ENCODE measurements at regions not wholly inside any gene's neighbourhood (a gene's known extent, or its start where the extent isn't known, plus 50 kb on each side); places are given as distances from the start of the nearest gene placed in this dataset.
"Not testable (repeated sequence)": the region's sequence is repeated elsewhere in the genome, so short reads cannot be mapped to it uniquely, and the experiment has no call there.

GRCh38 chr7:124101173-124101768 lies 68.4 kb upstream of the TMEM229A start:
- DNase-seq = no peak

DNA sequence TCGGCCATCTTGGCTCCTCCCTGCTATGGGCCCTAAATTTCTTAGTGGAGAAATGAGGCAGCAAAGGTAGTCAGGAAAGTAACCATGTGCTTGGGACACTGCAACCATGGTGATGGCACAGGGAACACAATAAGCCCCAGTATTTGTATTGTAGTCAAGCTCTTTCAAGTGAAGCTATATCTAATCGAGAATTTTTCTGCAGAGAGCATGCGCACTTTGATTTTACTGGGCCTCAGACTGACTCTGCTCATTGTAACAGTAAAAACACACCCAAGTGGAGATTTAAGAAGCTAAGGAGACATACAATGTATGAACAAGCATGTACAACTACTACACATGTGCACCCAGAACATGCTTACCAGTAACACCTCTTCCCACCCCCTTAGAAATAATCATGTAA lies 67.3 kb upstream of the TMEM229A start:
- DNase-seq = no peak

DNA sequence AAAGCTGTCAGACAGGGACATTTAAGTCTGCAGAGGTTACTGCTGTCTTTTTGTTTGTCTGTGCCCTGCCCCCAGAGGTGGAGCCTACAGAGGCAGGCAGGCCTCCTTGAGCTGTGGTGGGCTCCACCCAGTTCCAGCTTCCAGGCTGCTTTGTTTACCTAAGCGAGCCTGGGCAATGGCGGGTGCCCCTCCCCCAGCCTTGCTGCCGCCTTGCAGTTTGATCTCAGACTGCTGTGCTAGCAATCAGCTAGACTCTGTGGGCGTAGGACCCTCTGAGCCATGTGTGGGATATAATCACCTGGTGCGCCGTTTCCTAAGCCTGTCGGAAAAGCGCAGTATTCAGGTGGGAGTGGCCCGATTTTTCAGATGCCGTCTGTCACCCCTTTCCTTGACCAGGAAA lies 66.7 kb upstream of the TMEM229A start:
- not testable (repeated sequence) for DNase-seq

DNA sequence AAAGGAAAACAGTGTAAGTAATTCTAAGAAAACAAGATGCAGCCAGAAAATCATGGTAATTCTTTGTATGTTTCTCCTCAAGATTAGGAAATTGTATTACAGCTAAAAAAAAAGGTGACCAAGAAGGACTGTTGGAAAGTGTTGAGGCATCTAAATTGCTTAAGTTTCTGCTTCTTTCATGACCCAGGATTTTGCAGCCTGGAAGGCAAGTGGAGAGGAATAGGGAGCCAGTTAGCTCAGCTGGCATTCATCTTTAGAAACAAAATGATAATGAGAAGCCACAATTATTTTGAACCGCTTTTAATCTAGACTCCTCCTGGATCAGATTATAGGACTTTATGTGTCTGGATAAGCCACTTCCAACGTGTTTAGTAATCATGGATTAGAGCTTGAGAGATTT lies 56.8 kb upstream of the TMEM229A start:
- DNase-seq = no peak

DNA sequence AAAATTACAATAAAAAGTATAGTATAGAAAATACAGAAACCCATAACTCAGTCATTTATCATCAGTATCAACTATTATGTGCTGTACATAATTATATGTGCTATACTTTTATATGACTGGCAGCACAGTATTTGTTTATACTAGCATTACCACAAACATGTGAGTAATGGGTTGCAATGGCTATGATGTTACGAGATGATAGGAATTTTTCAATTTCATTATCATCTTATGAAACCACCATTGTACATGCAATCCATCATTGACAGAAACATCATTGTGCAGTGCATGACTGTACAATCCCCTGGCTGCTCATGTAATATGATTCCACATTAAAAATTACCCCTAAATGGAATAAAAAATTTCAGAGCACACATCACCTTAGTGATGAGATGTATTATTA lies 55.7 kb upstream of the TMEM229A start:
- DNase-seq = no peak

DNA sequence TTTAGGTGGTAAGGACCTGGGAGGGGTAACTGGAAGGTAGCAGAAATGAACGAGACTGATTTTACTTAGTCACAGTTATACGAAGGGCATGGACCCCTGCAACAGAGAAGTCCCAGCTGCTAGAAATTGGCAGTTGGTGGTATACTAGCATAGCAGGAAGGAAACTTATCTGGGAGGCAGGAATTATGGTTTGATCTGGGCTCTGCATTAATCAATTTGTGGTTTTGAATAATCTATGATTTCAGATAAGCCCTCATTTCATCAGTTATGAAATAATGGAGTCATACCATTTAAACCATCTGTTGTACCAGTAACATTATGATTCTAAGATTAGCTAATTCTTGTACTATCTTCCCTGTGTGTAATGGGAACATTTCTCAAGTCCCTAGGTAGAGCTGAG lies 54.0 kb upstream of the TMEM229A start:
- DNase-seq = no peak

DNA sequence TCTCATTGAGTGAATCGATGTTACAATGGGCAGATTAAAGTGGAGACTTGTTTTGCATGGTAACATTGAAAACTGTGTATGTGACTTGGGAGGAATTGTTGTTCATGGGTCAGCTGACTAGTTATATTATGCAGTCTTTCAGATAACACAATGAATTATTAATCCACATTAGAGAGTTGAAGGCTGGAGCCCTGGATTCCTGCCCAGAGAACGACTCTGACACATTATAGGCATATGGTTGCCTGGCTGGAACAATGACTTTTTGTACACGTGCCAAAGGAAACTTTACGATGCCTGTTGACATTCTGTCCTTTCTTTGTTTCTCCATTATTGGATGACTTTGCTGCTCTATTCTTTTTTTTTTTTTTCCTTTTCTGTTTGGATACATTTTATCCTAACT lies 52.3 kb upstream of the TMEM229A start:
- peak; percentile 56 for DNase-seq

GRCh38 chr7:124084024-124084423 lies 51.2 kb upstream of the TMEM229A start:
- DNase-seq = no peak

Data from NCI-H446 treated with DMSO at 0.1 percent for 48 hours (cell line).